B cell (primary cell): ENCODE measurements at regions not wholly inside any gene's neighbourhood (a gene's known extent, or its start where the extent isn't known, plus 50 kb on each side); places are given as distances from the start of the nearest gene placed in this dataset.

Experiments
- ATAC-seq: fragments of 200-7000 bp; cut with Tn5 transposase; one replicate; pipeline ENCODE4 v1.10.0; 2021; ENCODE audit warnings: low read depth, mild to moderate bottlenecking, moderate number of reproducible peaks, moderate library complexity
- CTCF ChIA-PET: fragments of 350-600 bp; sonication (Branson Sonifier 250); formaldehyde crosslinking; loops from one replicate; lab custom pipeline; 2021; ENCODE audit warnings: antibody characterized with exemption, inconsistent platforms; lab: Charles Lee
- POLR2A ChIA-PET: fragments of 350-600 bp; sonication (Branson Sonifier 250); formaldehyde crosslinking; loops from one replicate; lab custom pipeline; 2021; ENCODE audit warnings: antibody characterized with exemption; lab: Charles Lee
- DNase-seq: peaks from one replicate; pipeline ENCODE4 v3.0.0; 2013
- H2AFZ ChIP-seq: 2 replicates; pipeline ENCODE4 v1.6.1; 2012; ENCODE audit warnings: mild to moderate bottlenecking, low read depth, low read length; ENCODE audit not compliant: insufficient read depth, poor library complexity, severe bottlenecking
- H3K27ac ChIP-seq, 2 donors: 1 replicate in 1 of 2; 2 replicates in 1 of 2; pipeline ENCODE4 v1.5.1; 2012 to 2013; ENCODE audit warnings: low read length in 2 of 2, mild to moderate bottlenecking in 2 of 2, moderate library complexity in 1 of 2
- H3K27me3 ChIP-seq, 4 experiments: fragments of 200-600 bp in 1 of 4; sonication (generic) in 1 of 4; replicated peaks in 1 of 4; 1 replicate in 2 of 4; 2 replicates in 2 of 4; pipeline versions ENCODE4 v1.6.1 to v1.7.0; 2013 to 2016; ENCODE audit warnings: low read length in 3 of 4, mild to moderate bottlenecking in 2 of 4, mixed read lengths in 1 of 4, moderate library complexity in 1 of 4; ENCODE audit not compliant: insufficient read depth in 4 of 4, control insufficient read depth in 3 of 4; ENCODE audit errors: control extremely low read depth in 1 of 4
- H3K36me3 ChIP-seq, 2 experiments: replicated peaks in 1 of 2; 1 replicate in 1 of 2; 2 replicates in 1 of 2; pipeline versions ENCODE4 v1.6.1 to v1.7.1; 2013; ENCODE audit warnings: low read length in 1 of 2; ENCODE audit not compliant: insufficient read depth in 2 of 2, control insufficient read depth in 1 of 2; ENCODE audit errors: control extremely low read depth in 1 of 2, extremely low read depth in 1 of 2
- H3K4me1 ChIP-seq, 2 donors: fragments of 200-600 bp in 1 of 2; sonication (generic) in 1 of 2; 1 replicate in 1 of 2; 2 replicates in 1 of 2; pipeline versions ENCODE4 v1.5.1 to v1.6.1; 2013 to 2017; ENCODE audit warnings: low read length in 2 of 2; ENCODE audit not compliant: control insufficient read depth in 2 of 2, insufficient read depth in 2 of 2
- H3K4me2 ChIP-seq: replicated peaks from 2 replicates; pipeline ENCODE3; 2012; ENCODE audit warnings: mild to moderate bottlenecking, low read depth, low read length; ENCODE audit not compliant: poor library complexity, severe bottlenecking
- H3K4me3 ChIP-seq, 5 experiments: fragments of 200-600 bp in 1 of 5; sonication (generic) in 1 of 5; 1 replicate in 3 of 5; 2 replicates in 2 of 5; pipeline versions ENCODE4 v1.5.1 to v1.7.0; 2011 to 2016; ENCODE audit warnings: low read length in 4 of 5, mild to moderate bottlenecking in 4 of 5, low read depth in 2 of 5, control low read depth in 1 of 5, moderate library complexity in 1 of 5; ENCODE audit not compliant: insufficient read depth in 1 of 5; ENCODE audit errors: control extremely low read depth in 1 of 5, extremely low read depth in 1 of 5
- H3K79me2 ChIP-seq: fragments of 200-600 bp; sonication (generic); one replicate; pipeline ENCODE4 v1.6.0; 2016; ENCODE audit warnings: low read length; ENCODE audit not compliant: control insufficient read depth, insufficient read depth
- H3K9ac ChIP-seq: fragments of 200-600 bp; sonication (generic); 2 replicates; pipeline ENCODE4 v1.6.1; 2017; ENCODE audit warnings: mild to moderate bottlenecking, low read length, moderate library complexity
- H3K9me3 ChIP-seq, 3 donors: one replicate each; pipeline versions ENCODE4 v1.6.1 to v1.7.1; 2013; ENCODE audit warnings: low read length in 2 of 3; ENCODE audit not compliant: control insufficient read depth in 2 of 3, insufficient read depth in 1 of 3; ENCODE audit errors: control extremely low read depth in 1 of 3
- H4K20me1 ChIP-seq: 2 replicates; pipeline ENCODE4 v1.6.0; 2012; ENCODE audit warnings: mild to moderate bottlenecking, low read length; ENCODE audit not compliant: insufficient read depth, control insufficient read depth, poor library complexity, severe bottlenecking
- H3K27ac Mint-ChIP-seq: one replicate; pipeline ENCODE4 v1.8.0; 2021; ENCODE audit warnings: mixed read lengths
- H3K27me3 Mint-ChIP-seq: one replicate; pipeline ENCODE4 v1.8.0; 2021; ENCODE audit warnings: mixed read lengths
- H3K4me1 Mint-ChIP-seq: one replicate; pipeline ENCODE4 v1.8.0; 2021; ENCODE audit warnings: mixed read lengths
- H3K4me3 Mint-ChIP-seq: one replicate; pipeline ENCODE4 v1.8.0; 2021; ENCODE audit warnings: mixed read lengths
- H3K9me3 Mint-ChIP-seq: one replicate; pipeline ENCODE4 v1.8.0; 2022; ENCODE audit warnings: mixed read lengths; ENCODE audit not compliant: insufficient read depth
- CTCF ChIP-seq: fragments of 200-600 bp; IDR thresholded peaks from one replicate; pipeline ENCODE4 v1.8.0; 2022; ENCODE audit warnings: antibody characterized with exemption, mild to moderate bottlenecking
- EZH2 ChIP-seq: IDR thresholded peaks from 2 replicates; pipeline ENCODE4 v1.6.1; 2012; ENCODE audit warnings: borderline replicate concordance, low read depth, mild to moderate bottlenecking, moderate library complexity, low read length; ENCODE audit not compliant: insufficient read depth, poor library complexity, severe bottlenecking
- WGBS: methylation state at CpG from one replicate; pipeline ENCODE4 v1.1.5; 2013; ENCODE audit warnings: missing lambda C conversion rate; ENCODE audit not compliant: insufficient coverage; 5-methylcytosine and 5-hydroxymethylcytosine counted together
- intact Hi-C: fragments of 100-400 bp; cut with micrococcal nuclease; formaldehyde crosslinking; loops from one replicate; pipeline ENCODE4 v1.10.0; 2022

GRCh38 chr2:136534811-136535210, 230.5 kb upstream of the THSD7B start:
- no peak overlapping the region for H2AFZ ChIP-seq
- H3K27ac ChIP-seq: no peak overlapping the region
- peaks cover 0 to 6% (median 0%) of the 10 kb centered on the region in 3 donors for H3K9me3 ChIP-seq
- H3K4me1 ChIP-seq: no peaks in the 10 kb centered on the region
- DNase-seq: no peak
- no peaks in the 10 kb centered on the region for H3K79me2 ChIP-seq
- Mint-ChIP-seq H3K4me1 (no peaks in the 10 kb centered on the region), H3K4me3 (no peak overlapping the region), H3K9me3 (no peaks in the 10 kb centered on the region), H3K27me3 (peaks cover 13% of the 10 kb centered on the region), H3K27ac (no peak overlapping the region)
- ChIA-PET CTCF (no interaction called here), POLR2A (no interaction called here)
- no peaks in the 10 kb centered on the region for H3K36me3 ChIP-seq
- no peak for TF ChIP-seq CTCF
- TF ChIP-seq EZH2: no peak
- H3K4me2 ChIP-seq: no peak overlapping the region
- peaks cover 0 to 3% (median 0%) of the 10 kb centered on the region in 4 experiments for H3K27me3 ChIP-seq
- H3K4me3 ChIP-seq: no peak overlapping the region
- WGBS: 61% methylated on average over 3 of the region's 3 CpGs
- no peak for ATAC-seq
- no peak overlapping the region for H3K9ac ChIP-seq
- intact Hi-C loops: no loop called here
- H4K20me1 ChIP-seq: no peaks in the 10 kb centered on the region

- Histone ChIP-seq H2AFZ (no peak overlapping the region), H4K20me1 (no peaks in the 10 kb centered on the region), H3K27me3 (no peaks in the 10 kb centered on the region), H3K36me3 (no peaks in the 10 kb centered on the region), H3K4me2 (no peak overlapping the region), H3K79me2 (no peaks in the 10 kb centered on the region), H3K9me3 (peaks cover 0 to 5% (median 0%) of the 10 kb centered on the region in 3 donors), H3K27ac (no peak overlapping the region), H3K4me3 (no peak overlapping the region), H3K9ac (no peak overlapping the region), H3K4me1 (no peaks in the 10 kb centered on the region)
- Mint-ChIP-seq H3K4me1 (no peaks in the 10 kb centered on the region), H3K9me3 (no peaks in the 10 kb centered on the region), H3K27me3 (peaks cover 26% of the 10 kb centered on the region), H3K27ac (no peak overlapping the region), H3K4me3 (no peak overlapping the region)
- ATAC-seq: no peak
- POLR2A ChIA-PET: no interaction called here
- intact Hi-C loops: no loop called here
- CTCF ChIA-PET: no interaction called here
- WGBS: no CpG with 5 or more reads among the region's 2 CpGs
- TF ChIP-seq CTCF: no peak
- TF ChIP-seq EZH2: no peak
- no peak for DNase-seq
Observed at GRCh38 chr2:136532171-136532570, 233.2 kb upstream of the THSD7B start.
